Kidney epithelial cell (primary cell): ENCODE measurements at regions not wholly inside any gene's neighbourhood (a gene's known extent, or its start where the extent isn't known, plus 50 kb on each side); places are given as distances from the start of the nearest gene placed in this dataset.

Source experiments
- DNase-seq: peaks from one replicate; pipeline ENCODE4 v3.0.0-alpha.2; 2010; ENCODE audit warnings: low read depth
- H3K27me3 ChIP-seq: 2 replicates; pipeline ENCODE4 v1.6.0; 2011; ENCODE audit warnings: low read length; ENCODE audit not compliant: control insufficient read depth, insufficient read depth
- H3K36me3 ChIP-seq: 2 replicates; pipeline ENCODE4 v1.5.1; 2011; ENCODE audit warnings: low read length; ENCODE audit not compliant: control insufficient read depth, insufficient read depth
- H3K4me3 ChIP-seq: 2 replicates; pipeline ENCODE4 v1.5.1; 2011; ENCODE audit warnings: low read depth, mild to moderate bottlenecking, control low read depth, low read length
- TF ChIP-seq, protein P1 (sequence below): IDR thresholded peaks from 2 replicates; pipeline ENCODE4 v1.5.1; 2011; ENCODE audit warnings: mild to moderate bottlenecking, moderate library complexity, low read length, control low read depth, inconsistent platforms; ENCODE audit not compliant: insufficient read depth, poor library complexity, severe bottlenecking

DNA sequence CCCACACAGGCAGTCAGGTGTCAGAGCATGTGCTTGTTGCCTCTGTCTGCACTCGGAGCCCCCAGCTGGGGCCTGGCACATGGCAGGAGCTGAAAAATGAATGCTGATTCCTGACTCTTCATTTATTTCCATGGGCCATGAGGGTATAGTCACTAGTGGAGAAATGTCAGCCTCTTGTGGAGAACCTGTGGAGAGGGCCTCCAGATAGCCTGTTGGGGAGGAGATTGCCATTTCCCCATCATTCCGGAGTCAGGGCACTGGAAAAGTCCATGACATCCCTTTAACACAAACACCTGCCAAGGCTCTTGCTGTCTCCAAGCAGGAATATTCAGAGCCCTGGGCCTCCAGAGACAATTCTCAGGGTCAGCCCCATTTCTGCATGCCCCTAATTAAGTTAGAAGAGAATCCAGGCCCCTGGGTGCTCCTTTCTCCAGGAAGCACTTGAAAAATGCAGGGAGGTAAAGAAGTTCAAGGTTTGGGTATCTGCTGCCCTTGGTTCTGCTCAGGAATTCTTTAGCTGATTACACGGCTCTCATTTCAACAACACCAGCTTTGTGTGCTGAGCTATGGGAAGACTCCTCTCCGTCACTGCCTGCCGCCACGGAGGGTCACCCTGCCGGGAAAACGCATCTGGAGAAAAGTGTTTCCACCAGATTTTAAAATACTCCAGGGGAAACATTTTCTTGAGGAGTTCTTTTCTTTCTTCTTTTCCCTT, 311.3 kb downstream of the MYCN start:
- H3K4me3 ChIP-seq = no peak overlapping the region
- no peaks in the 10 kb centered on the region for H3K27me3 ChIP-seq
- TF ChIP-seq, protein P1, sequence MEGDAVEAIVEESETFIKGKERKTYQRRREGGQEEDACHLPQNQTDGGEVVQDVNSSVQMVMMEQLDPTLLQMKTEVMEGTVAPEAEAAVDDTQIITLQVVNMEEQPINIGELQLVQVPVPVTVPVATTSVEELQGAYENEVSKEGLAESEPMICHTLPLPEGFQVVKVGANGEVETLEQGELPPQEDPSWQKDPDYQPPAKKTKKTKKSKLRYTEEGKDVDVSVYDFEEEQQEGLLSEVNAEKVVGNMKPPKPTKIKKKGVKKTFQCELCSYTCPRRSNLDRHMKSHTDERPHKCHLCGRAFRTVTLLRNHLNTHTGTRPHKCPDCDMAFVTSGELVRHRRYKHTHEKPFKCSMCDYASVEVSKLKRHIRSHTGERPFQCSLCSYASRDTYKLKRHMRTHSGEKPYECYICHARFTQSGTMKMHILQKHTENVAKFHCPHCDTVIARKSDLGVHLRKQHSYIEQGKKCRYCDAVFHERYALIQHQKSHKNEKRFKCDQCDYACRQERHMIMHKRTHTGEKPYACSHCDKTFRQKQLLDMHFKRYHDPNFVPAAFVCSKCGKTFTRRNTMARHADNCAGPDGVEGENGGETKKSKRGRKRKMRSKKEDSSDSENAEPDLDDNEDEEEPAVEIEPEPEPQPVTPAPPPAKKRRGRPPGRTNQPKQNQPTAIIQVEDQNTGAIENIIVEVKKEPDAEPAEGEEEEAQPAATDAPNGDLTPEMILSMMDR = no peak
- DNase-seq = no peak
- H3K36me3 ChIP-seq = no peaks in the 10 kb centered on the region

DNA sequence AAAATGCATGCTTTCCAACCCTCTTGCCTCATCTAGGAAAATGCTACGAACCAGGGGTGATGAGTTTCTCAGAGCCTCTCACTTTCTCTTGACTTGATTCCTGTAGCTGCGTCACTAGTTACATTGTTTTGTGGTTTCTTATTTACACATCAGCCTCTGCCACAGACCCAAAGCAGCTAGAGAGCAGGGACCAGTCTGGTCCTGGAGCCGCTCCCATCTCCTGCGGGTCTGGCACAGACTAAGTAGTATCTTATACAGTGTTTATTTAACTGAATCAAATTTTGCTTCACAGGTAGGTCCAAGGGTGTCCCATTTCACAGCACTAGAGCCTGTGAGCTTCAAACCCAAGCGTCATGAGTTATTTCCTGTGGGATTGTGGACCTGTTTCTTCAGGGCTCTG, 310.5 kb downstream of the MYCN start:
- H3K4me3 ChIP-seq = no peak overlapping the region
- no peaks in the 10 kb centered on the region for H3K36me3 ChIP-seq
- DNase-seq = no peak
- no peaks in the 10 kb centered on the region for H3K27me3 ChIP-seq
- TF ChIP-seq, protein P1 = no peak

DNA sequence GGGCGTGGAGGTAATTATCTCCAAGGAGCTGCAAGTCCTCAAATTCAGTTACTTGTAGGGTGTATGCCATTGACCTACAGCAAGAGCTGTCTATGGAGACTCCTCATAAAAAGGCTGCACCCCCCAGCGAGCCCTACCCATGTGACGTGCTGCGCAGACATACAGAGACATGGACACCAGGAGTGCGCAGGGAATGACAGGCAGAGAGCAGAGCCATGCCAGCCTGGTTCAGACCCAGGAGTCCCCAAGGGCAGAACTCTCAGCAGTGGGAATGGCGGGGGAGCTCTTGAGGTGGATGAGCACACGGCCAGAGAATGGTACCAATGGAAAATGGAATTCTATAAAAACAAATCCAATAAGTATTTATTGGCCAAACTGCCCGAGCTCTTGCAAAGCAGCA, 310.1 kb downstream of the MYCN start:
- H3K4me3 ChIP-seq = no peak overlapping the region

DNA sequence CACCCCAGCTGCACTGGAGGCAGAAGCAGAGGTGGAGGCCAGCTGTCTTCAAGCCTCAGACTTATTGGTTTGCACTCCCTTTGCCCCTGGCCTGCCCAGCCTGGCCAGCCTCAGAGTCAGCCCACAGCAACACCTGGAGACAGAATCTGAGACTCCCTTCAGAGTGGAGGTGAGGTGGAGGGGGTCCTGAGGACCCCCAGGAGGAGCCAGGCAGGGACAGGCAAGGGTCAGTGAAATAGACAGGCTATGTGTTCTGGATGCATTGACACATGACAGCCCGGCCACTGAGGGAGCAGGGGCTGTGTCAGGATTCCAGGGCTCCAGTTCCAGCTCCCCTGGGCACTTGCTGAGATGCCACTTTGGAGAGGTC, 309.7 kb downstream of the MYCN start:
- TF ChIP-seq, protein P1 = no peak
- Histone ChIP-seq H3K4me3 (no peak overlapping the region), H3K27me3 (no peaks in the 10 kb centered on the region), H3K36me3 (no peaks in the 10 kb centered on the region)
- DNase-seq = no peak

More for the DNA sequence above, 310.1 kb downstream of the MYCN start:
- H3K27me3 ChIP-seq = no peaks in the 10 kb centered on the region
- no peak for DNase-seq
- H3K36me3 ChIP-seq = no peaks in the 10 kb centered on the region
- TF ChIP-seq, protein P1 = no peak

DNA sequence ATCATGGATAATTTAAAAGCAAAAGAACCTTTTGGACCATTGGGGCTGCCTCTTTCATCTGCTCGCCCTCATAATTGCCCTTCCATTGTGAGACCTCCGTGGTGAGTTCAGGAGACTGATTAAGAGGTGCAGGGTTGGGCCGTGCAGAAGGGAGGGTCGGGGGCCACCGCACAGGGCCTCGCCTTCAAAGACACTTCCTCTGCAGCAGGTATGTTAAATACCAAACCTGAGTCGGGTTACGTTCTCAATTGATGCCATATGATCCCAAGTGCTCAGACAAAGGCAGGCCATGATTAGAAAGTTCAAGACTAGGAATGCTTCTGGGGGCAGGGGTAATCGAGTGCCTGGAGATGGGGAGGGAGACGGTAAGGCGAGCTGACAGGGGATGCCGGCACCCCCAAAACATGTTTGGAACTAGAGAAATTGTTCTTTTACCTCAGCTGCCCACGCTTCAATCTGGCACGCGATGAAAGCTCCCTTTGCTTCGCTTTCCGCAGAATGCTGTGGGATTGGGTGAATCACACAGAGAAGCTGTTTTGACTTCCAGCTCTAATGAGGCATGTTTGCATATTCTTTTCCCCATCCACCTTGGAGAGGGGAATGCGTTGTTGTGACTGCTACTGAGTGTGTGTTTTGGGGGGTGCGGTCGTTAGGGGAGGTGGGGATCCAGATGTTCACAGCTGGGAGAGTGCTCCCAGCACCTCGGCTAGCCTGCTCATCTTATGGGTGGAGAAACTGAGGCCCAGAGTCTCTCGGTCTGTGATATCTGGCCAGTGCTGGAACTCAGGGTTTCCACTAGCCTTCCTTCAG, 309.1 kb downstream of the MYCN start:
- TF ChIP-seq, protein P1 = no peak
- Histone ChIP-seq H3K27me3 (no peaks in the 10 kb centered on the region), H3K36me3 (no peaks in the 10 kb centered on the region), H3K4me3 (no peak overlapping the region)
- no peak for DNase-seq

DNA sequence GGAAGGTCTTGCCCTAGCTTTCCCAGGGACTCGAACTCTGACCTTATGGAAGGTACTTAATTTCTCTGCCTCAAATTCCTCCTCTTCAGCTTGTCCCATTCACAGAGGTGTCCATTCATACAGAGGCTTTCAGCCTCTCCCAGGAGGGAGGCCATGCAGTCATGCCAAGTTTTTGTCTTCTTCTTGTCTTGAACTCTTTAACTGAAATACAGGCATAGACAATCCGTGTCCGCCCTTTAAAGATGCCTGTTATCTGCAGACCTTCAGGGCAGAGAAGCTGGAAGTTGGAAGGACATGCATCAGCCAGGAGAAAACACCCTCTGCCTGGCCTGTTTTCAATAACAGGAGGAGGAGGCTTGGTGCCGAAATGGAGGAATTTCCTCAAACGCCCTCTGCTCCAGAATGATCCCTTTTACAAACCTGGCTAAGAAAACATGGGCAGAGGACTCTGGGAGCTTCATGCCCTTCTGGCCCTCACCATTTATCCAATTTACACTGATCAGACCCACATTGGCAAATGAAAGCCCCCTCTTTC, 308.3 kb downstream of the MYCN start:
- Histone ChIP-seq H3K36me3 (no peaks in the 10 kb centered on the region), H3K27me3 (no peaks in the 10 kb centered on the region), H3K4me3 (no peak overlapping the region)
- TF ChIP-seq, protein P1 = no peak
- DNase-seq = no peak
